Upper lobe of left lung (tissue), 6 donors: ENCODE measurements at regions not wholly inside any gene's neighbourhood (a gene's known extent, or its start where the extent isn't known, plus 50 kb on each side); places are given as distances from the start of the nearest gene placed in this dataset.

Experiments used
- ATAC-seq, 2 donors: fragments of 200-7000 bp; cut with Tn5 transposase; one replicate each; pipeline ENCODE4 v1.9.1; 2022; ENCODE audit warnings: mild to moderate bottlenecking in 2 of 2, moderate library complexity in 2 of 2; ENCODE audit not compliant: low FRiP score in 2 of 2
- DNase-seq, 2 donors: peaks; one replicate each; pipeline ENCODE4 v3.0.0-alpha.2; 2019 to 2020
- H3K27ac ChIP-seq, 4 donors: fragments of 200-600 bp; sonication (generic); one replicate each; pipeline ENCODE4 v1.5.1; 2016 to 2019
- H3K27me3 ChIP-seq, 4 donors: fragments of 200-600 bp; sonication (generic); one replicate each; pipeline ENCODE4 v1.5.1; 2017 to 2019
- H3K36me3 ChIP-seq, 4 donors: fragments of 200-600 bp; sonication (generic); one replicate each; pipeline ENCODE4 v1.5.1; 2016 to 2019
- H3K4me1 ChIP-seq, 4 donors: fragments of 200-600 bp; sonication (generic); one replicate each; pipeline ENCODE4 v1.5.1; 2018 to 2019
- H3K4me3 ChIP-seq, 4 donors: fragments of 200-600 bp; sonication (generic); one replicate each; pipeline ENCODE4 v1.5.1; 2017 to 2019; ENCODE audit warnings: mild to moderate bottlenecking in 2 of 4, moderate library complexity in 1 of 4
- H3K9me3 ChIP-seq, 4 donors: fragments of 200-600 bp; sonication (generic); one replicate each; pipeline ENCODE4 v1.5.1; 2018 to 2019
- EP300 ChIP-seq, 4 donors: sonication (generic); formaldehyde crosslinking; IDR thresholded peaks; one replicate each; pipeline ENCODE4 v1.5.1; 2017; ENCODE audit warnings: antibody characterized with exemption in 4 of 4, control low read depth in 2 of 4
- POLR2A ChIP-seq, 4 donors: fragments of 450-650 bp; IDR thresholded peaks; one replicate each; pipeline ENCODE4 v1.5.1; 2016 to 2017; ENCODE audit warnings: antibody characterized with exemption in 4 of 4, mild to moderate bottlenecking in 2 of 4
- POLR2AphosphoS5 ChIP-seq, 2 donors: sonication (generic); formaldehyde crosslinking; IDR thresholded peaks; one replicate each; pipeline ENCODE4 v1.5.1; 2017; ENCODE audit warnings: antibody characterized with exemption in 2 of 2
- WGBS, 2 donors: methylation state at CpG; one replicate each; pipeline ENCODE4 v1.1.5; 2017 to 2018; 5-methylcytosine and 5-hydroxymethylcytosine counted together
- TF ChIP-seq, protein P1 (sequence below), 6 experiments: fragments of 450-650 bp in 4 of 6; fragments of 200-600 bp in 2 of 6; sonication (generic) in 2 of 6; IDR thresholded peaks; one replicate each; pipeline ENCODE4 v1.5.1; 2016 to 2019; ENCODE audit warnings: antibody characterized with exemption in 6 of 6
- donor health status: DM: no; HTN: no; CAD: no; lungs with moderate emphysema.
- donor health status: DM: no; HTN: yes; CAD: no; lungs with severe emphysema.

DNA sequence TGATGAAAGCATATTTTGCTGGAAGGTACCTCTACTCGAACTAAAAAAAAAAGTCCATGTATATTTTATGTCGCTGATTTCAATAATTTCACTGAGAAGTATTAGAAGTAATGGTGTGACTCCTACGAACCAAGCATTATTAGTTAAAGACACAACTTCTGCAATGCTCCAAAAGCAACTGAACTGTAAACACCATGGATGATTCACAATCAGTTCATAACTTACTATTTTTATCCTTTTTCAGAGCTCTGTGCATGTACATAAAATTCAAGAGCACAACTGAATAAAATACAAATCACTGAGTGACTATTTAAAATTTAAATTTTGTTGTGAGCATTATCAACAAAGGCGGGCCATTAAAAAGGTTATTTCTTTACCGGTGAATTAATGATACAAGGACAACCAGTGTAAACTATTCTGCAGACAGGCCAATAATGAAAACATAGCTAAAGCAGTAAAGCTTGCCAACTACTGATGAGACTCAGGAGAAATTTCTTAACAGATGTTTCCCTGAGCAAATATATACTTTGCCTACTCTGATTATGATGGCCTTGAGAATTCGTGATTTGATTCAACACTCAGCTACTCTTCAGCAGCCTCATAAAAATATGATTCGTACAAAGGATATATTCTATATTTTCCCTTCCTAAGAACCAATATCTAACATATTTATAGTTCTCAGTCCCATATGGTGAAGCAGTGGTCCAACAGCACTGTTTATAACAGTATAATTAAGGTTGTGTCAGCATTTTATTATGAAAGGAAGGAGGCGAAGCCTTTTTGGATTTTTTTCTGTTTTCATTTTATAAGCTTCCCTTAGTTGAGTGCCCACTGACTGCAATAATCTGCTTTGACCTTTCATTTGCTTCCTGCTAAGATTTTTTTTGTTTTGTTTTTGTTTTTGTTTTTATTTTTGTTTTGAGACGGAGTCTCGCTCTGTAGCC is 62.8 kb upstream of the NEIL3 start:
- Histone ChIP-seq H3K36me3 (no peaks in the 10 kb centered on the region), H3K27ac (no peak overlapping the region), H3K27me3 (no peaks in the 10 kb centered on the region), H3K9me3 (no peaks in the 10 kb centered on the region), H3K4me3 (no peak overlapping the region), H3K4me1 (peaks cover 0 to 4% (median 0%) of the 10 kb centered on the region in 4 donors)
- TF ChIP-seq, protein P1, sequence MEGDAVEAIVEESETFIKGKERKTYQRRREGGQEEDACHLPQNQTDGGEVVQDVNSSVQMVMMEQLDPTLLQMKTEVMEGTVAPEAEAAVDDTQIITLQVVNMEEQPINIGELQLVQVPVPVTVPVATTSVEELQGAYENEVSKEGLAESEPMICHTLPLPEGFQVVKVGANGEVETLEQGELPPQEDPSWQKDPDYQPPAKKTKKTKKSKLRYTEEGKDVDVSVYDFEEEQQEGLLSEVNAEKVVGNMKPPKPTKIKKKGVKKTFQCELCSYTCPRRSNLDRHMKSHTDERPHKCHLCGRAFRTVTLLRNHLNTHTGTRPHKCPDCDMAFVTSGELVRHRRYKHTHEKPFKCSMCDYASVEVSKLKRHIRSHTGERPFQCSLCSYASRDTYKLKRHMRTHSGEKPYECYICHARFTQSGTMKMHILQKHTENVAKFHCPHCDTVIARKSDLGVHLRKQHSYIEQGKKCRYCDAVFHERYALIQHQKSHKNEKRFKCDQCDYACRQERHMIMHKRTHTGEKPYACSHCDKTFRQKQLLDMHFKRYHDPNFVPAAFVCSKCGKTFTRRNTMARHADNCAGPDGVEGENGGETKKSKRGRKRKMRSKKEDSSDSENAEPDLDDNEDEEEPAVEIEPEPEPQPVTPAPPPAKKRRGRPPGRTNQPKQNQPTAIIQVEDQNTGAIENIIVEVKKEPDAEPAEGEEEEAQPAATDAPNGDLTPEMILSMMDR (IDR thresholded peaks at IDR 0.05), result no peak
- TF ChIP-seq POLR2A (IDR thresholded peaks at IDR 0.05), result no peak
- 65 to 70% methylated on average over 10 of the region's 10 CpGs for WGBS, 2 donors
- ATAC-seq (no peak), DNase-seq (no peak)

DNA sequence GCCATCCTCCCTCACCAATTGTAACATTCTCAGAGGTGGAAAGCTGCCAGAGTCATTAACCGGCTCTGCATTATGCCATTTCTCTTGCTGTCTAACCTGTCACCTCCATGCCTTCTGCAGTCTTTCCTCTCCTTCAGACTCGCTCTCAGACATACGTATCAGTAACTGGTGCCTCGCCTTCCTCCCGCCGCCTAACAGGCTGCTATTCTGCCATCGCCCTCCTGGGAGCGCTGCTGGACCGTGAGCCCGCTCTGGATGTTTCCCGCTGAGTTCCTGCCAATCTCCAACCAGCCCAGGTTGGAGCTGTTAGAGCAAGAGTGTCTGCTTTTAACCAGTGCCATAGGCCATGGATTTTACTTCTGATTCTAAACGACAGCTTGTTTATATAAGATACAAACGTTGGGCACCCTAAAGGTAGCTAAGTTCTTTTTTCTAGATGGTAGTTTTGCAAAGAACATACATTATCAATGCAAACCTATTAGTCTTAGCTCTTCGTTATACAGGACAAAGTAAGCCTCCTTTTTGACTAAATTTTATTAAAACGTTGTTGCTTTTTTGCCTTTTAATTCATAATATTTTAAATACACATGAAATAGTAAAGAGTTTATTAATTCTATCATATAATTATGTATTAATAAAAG is 59.5 kb upstream of the NEIL3 start:
- no peak overlapping the region for H3K27ac ChIP-seq
- ATAC-seq (peak; percentile 84 to 88), DNase-seq (peak; percentile 75 to 87)
- TF ChIP-seq POLR2A (IDR thresholded peaks at IDR 0.05) (no peak), EP300 (IDR thresholded peaks at IDR 0.05) (no peak), POLR2AphosphoS5 (IDR thresholded peaks at IDR 0.05) (no peak)
- TF ChIP-seq, protein P1 (IDR thresholded peaks at IDR 0.05), result peak; percentile 73 to 88 (median 84)
- H3K9me3 ChIP-seq, result no peaks in the 10 kb centered on the region
- no peaks in the 10 kb centered on the region for H3K36me3 ChIP-seq
- no peaks in the 10 kb centered on the region for H3K27me3 ChIP-seq
- WGBS, 2 donors, result 13 to 19% methylated on average over 11 to 15 of the region's 15 CpGs
- peaks cover 0 to 4% (median 0%) of the 10 kb centered on the region in 4 donors for H3K4me1 ChIP-seq
- H3K4me3 ChIP-seq, result no peak overlapping the region

DNA sequence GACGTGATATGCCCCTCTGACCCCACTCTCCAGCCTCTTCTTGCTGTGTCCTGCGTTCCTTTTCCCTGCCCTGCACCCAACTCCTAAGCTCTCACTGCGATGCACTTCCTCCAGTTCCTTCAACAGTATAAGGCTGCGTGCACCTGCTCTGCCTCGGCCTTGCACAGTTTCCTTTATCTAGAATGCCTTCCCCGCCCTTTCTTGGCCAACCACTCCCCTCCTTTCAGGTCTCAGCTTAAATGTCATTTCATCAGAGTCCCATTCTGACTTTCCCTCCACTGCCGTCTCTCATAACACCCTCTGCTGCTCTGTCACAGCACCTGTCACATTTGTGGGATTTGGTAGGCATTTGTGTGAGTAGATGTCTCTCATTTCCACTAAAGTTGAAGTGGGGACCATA is 58.4 kb upstream of the NEIL3 start:
- TF ChIP-seq EP300 (IDR thresholded peaks at IDR 0.05), result no peak
- no peak for TF ChIP-seq POLR2A (IDR thresholded peaks at IDR 0.05)
- TF ChIP-seq POLR2AphosphoS5 (IDR thresholded peaks at IDR 0.05), result no peak
- TF ChIP-seq, protein P1 (IDR thresholded peaks at IDR 0.05), result no peak
- H3K9me3 ChIP-seq, result no peaks in the 10 kb centered on the region
- no peak for DNase-seq
- H3K4me3 ChIP-seq, result no peak overlapping the region
- WGBS, 2 donors, result 53 to 57% methylated on average over 7 of the region's 7 CpGs
- ATAC-seq, result no peak
- H3K27me3 ChIP-seq, result no peaks in the 10 kb centered on the region
- no peaks in the 10 kb centered on the region for H3K36me3 ChIP-seq
- peaks cover 0 to 4% (median 0%) of the 10 kb centered on the region in 4 donors for H3K4me1 ChIP-seq
- no peak overlapping the region for H3K27ac ChIP-seq

DNA sequence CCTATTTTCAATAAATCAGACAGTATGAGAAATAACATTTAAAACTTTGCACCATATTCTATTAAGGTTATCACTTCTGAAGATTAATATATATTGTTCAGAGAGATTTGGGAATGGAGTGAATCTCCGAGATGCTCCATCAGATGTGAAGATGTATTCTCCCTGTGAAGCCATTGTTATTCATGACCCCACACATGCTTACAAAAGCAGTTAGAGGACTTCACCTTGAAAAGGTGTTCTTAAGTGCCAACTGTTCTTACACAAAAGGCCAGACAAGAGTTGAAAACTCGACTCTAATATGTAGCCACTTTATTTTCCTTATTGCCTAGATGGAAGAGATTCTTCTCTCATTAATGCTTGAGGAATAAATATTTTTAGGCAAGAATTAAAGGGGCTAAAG is 54.3 kb upstream of the NEIL3 start:
- Histone ChIP-seq H3K4me3 (no peak overlapping the region), H3K9me3 (no peaks in the 10 kb centered on the region), H3K36me3 (no peaks in the 10 kb centered on the region), H3K4me1 (no peaks in the 10 kb centered on the region), H3K27me3 (no peaks in the 10 kb centered on the region), H3K27ac (no peak overlapping the region)
- TF ChIP-seq POLR2AphosphoS5 (IDR thresholded peaks at IDR 0.05) (no peak), POLR2A (IDR thresholded peaks at IDR 0.05) (no peak), EP300 (IDR thresholded peaks at IDR 0.05) (no peak)
- TF ChIP-seq, protein P1 (IDR thresholded peaks at IDR 0.05), result no peak
- ATAC-seq (no peak), DNase-seq (no peak)
- 64 to 65% methylated on average over 2 of the region's 2 CpGs for WGBS, 2 donors
